HG02623 (cell line): ENCODE measurements at regions not wholly inside any gene's neighbourhood (a gene's known extent, or its start where the extent isn't known, plus 50 kb on each side); places are given as distances from the start of the nearest gene placed in this dataset.
A peak's percentile ranks its signal among the peaks of the same experiment; 100 is the strongest.

ENCODE experiments used
- ATAC-seq: cut with Tn5 transposase; IDR thresholded peaks from one replicate; pipeline ENCODE4 v1.9.1; 2021; ENCODE audit warnings: moderate library complexity; ENCODE audit not compliant: unreplicated experiment

GRCh38 chr7:24178811-24179570 is 105.0 kb upstream of the NPY start:
- no peak for ATAC-seq

GRCh38 chr7:24191362-24191761 is 92.6 kb upstream of the NPY start:
- no peak for ATAC-seq

- ATAC-seq = no peak
Observed at GRCh38 chr7:24192053-24192452, 91.9 kb upstream of the NPY start.

- no peak for ATAC-seq
Observed at GRCh38 chr7:24192691-24193090, 91.3 kb upstream of the NPY start.

GRCh38 chr7:24197852-24198251 is 86.1 kb upstream of the NPY start:
- no peak for ATAC-seq

- ATAC-seq = no peak
Observed at GRCh38 chr7:24199978-24200377, 84.0 kb upstream of the NPY start.

- ATAC-seq = no peak
Observed at GRCh38 chr7:24200407-24200966, 83.5 kb upstream of the NPY start.

GRCh38 chr7:24201226-24201625 is 82.8 kb upstream of the NPY start:
- ATAC-seq = no peak

- no peak for ATAC-seq
Observed at GRCh38 chr7:24212073-24212472, 71.9 kb upstream of the NPY start.

- ATAC-seq = no peak
Observed at GRCh38 chr7:24213311-24213710, 70.7 kb upstream of the NPY start.

- no peak for ATAC-seq
Observed at GRCh38 chr7:24214670-24215069, 69.3 kb upstream of the NPY start.

- no peak for ATAC-seq
Observed at GRCh38 chr7:24216576-24217125, 67.3 kb upstream of the NPY start.

GRCh38 chr7:24221500-24221899 is 62.5 kb upstream of the NPY start:
- no peak for ATAC-seq

- ATAC-seq = peak; percentile 34
Observed at GRCh38 chr7:24227068-24227467, 56.9 kb upstream of the NPY start.

- ATAC-seq = peak; percentile 85
Observed at GRCh38 chr7:24227603-24228359, 56.2 kb upstream of the NPY start.

GRCh38 chr7:24229481-24230226 is 54.3 kb upstream of the NPY start:
- no peak for ATAC-seq

- no peak for ATAC-seq
Observed at GRCh38 chr7:24231493-24231892, 52.5 kb upstream of the NPY start.

GRCh38 chr7:24233386-24233785 is 50.6 kb upstream of the NPY start:
- no peak for ATAC-seq
